Stimulated activated naive CD8-positive, alpha-beta T cell treated with anti-CD3 and anti-CD28 coated beads, Interleukin-15, amount 100 ng/mL, for 72 hours (primary cell): ENCODE measurements at regions not wholly inside any gene's neighbourhood (a gene's known extent, or its start where the extent isn't known, plus 50 kb on each side); places are given as distances from the start of the nearest gene placed in this dataset.

Source experiments
- ATAC-seq: fragments of 150-1000 bp; cut with Tn5 transposase; 2 replicates; pipeline ENCODE4 v1.10.0; 2021; ENCODE audit warnings: mild to moderate bottlenecking, moderate library complexity
- DNase-seq, 2 donors: peaks; one replicate each; pipeline ENCODE4 v3.0.0; 2021 to 2022
- H3K27ac Mint-ChIP-seq, 2 donors: one replicate each; pipeline ENCODE4 v1.8.0; 2022; ENCODE audit warnings: mild to moderate bottlenecking in 2 of 2, mixed read lengths in 2 of 2, moderate library complexity in 2 of 2
- H3K27me3 Mint-ChIP-seq: one replicate; pipeline ENCODE4 v1.8.0; 2022; ENCODE audit warnings: mixed read lengths
- H3K4me1 Mint-ChIP-seq: one replicate; pipeline ENCODE4 v1.8.0; 2022; ENCODE audit warnings: mild to moderate bottlenecking, mixed read lengths
- H3K4me3 Mint-ChIP-seq, 2 donors: one replicate each; pipeline ENCODE4 v1.8.0; 2022; ENCODE audit warnings: mild to moderate bottlenecking in 2 of 2, mixed read lengths in 2 of 2, moderate library complexity in 1 of 2
- H3K9me3 Mint-ChIP-seq, 2 donors: one replicate each; pipeline ENCODE4 v1.8.0; 2022; ENCODE audit warnings: mixed read lengths in 2 of 2

GRCh38 chr18:8965398-8965797 lies 137.1 kb upstream of the NDUFV2 start:
- H3K9me3 Mint-ChIP-seq: no peaks in the 10 kb centered on the region

GRCh38 chr18:8966821-8967220 lies 135.7 kb upstream of the NDUFV2 start:
- H3K4me3 Mint-ChIP-seq: no peak overlapping the region
- no peaks in the 10 kb centered on the region for H3K9me3 Mint-ChIP-seq
- ATAC-seq (no peak), DNase-seq (no peak)
- peaks cover 6% of the 10 kb centered on the region for H3K27me3 Mint-ChIP-seq
- H3K27ac Mint-ChIP-seq: no peak overlapping the region
- no peaks in the 10 kb centered on the region for H3K4me1 Mint-ChIP-seq

More at GRCh38 chr18:8965398-8965797, 137.1 kb upstream of the NDUFV2 start:
- H3K4me3 Mint-ChIP-seq: no peak overlapping the region
- no peaks in the 10 kb centered on the region for H3K4me1 Mint-ChIP-seq
- H3K27ac Mint-ChIP-seq: no peak overlapping the region
- ATAC-seq: no peak
- H3K27me3 Mint-ChIP-seq: peaks cover 6% of the 10 kb centered on the region
- DNase-seq: no peak

- no peak for ATAC-seq
- no peak for DNase-seq
- Mint-ChIP-seq H3K9me3 (peaks cover 0 to under 1% of the 10 kb centered on the region in 2 donors), H3K27me3 (peaks cover 6% of the 10 kb centered on the region), H3K27ac (no peak overlapping the region), H3K4me3 (no peak overlapping the region), H3K4me1 (no peaks in the 10 kb centered on the region)
Measured at GRCh38 chr18:8967573-8967972, 134.9 kb upstream of the NDUFV2 start.

GRCh38 chr18:8969639-8970390 lies 132.7 kb upstream of the NDUFV2 start:
- H3K9me3 Mint-ChIP-seq: peaks cover 0 to 7% of the 10 kb centered on the region in 2 donors
- peaks cover 6% of the 10 kb centered on the region for H3K27me3 Mint-ChIP-seq
- no peaks in the 10 kb centered on the region for H3K4me1 Mint-ChIP-seq
- no peak for ATAC-seq
- no peak for DNase-seq
- H3K4me3 Mint-ChIP-seq: no peak overlapping the region
- no peak overlapping the region for H3K27ac Mint-ChIP-seq

- Mint-ChIP-seq H3K9me3 (peaks cover 0 to 7% of the 10 kb centered on the region in 2 donors), H3K4me1 (no peaks in the 10 kb centered on the region), H3K27me3 (peaks cover 6% of the 10 kb centered on the region), H3K27ac (no peak overlapping the region), H3K4me3 (no peak overlapping the region)
- no peak for DNase-seq
- no peak for ATAC-seq
Measured at GRCh38 chr18:8970843-8971242, 131.7 kb upstream of the NDUFV2 start.

GRCh38 chr18:8972116-8972515 lies 130.4 kb upstream of the NDUFV2 start:
- Mint-ChIP-seq H3K4me1 (no peaks in the 10 kb centered on the region), H3K9me3 (peaks cover 0 to 7% of the 10 kb centered on the region in 2 donors), H3K27me3 (peaks cover 6% of the 10 kb centered on the region), H3K27ac (no peak overlapping the region), H3K4me3 (no peak overlapping the region)
- ATAC-seq (no peak), DNase-seq (no peak)

- Mint-ChIP-seq H3K9me3 (peaks cover 0 to 7% of the 10 kb centered on the region in 2 donors), H3K27ac (no peak overlapping the region), H3K4me3 (no peak overlapping the region), H3K4me1 (no peaks in the 10 kb centered on the region), H3K27me3 (no peaks in the 10 kb centered on the region)
- ATAC-seq: no peak
- DNase-seq: no peak
Measured at GRCh38 chr18:8974279-8974678, 128.2 kb upstream of the NDUFV2 start.

- H3K4me3 Mint-ChIP-seq: no peak overlapping the region
- no peaks in the 10 kb centered on the region for H3K4me1 Mint-ChIP-seq
- H3K27me3 Mint-ChIP-seq: no peaks in the 10 kb centered on the region
- H3K9me3 Mint-ChIP-seq: peaks cover 0 to 7% of the 10 kb centered on the region in 2 donors
- no peak overlapping the region for H3K27ac Mint-ChIP-seq
- ATAC-seq: no peak
- no peak for DNase-seq
Measured at GRCh38 chr18:8974696-8975095, 127.8 kb upstream of the NDUFV2 start.

GRCh38 chr18:8975624-8976023 lies 126.9 kb upstream of the NDUFV2 start:
- no peaks in the 10 kb centered on the region for H3K4me1 Mint-ChIP-seq
- H3K4me3 Mint-ChIP-seq: no peak overlapping the region
- peaks cover 0 to 7% of the 10 kb centered on the region in 2 donors for H3K9me3 Mint-ChIP-seq

GRCh38 chr18:8976606-8977005 lies 125.9 kb upstream of the NDUFV2 start:
- H3K27ac Mint-ChIP-seq: no peak overlapping the region
- H3K4me3 Mint-ChIP-seq: no peak overlapping the region
- no peaks in the 10 kb centered on the region for H3K4me1 Mint-ChIP-seq
- H3K9me3 Mint-ChIP-seq: peaks cover 0 to 7% of the 10 kb centered on the region in 2 donors
- ATAC-seq (no peak), DNase-seq (no peak)
- H3K27me3 Mint-ChIP-seq: no peaks in the 10 kb centered on the region

More at GRCh38 chr18:8975624-8976023, 126.9 kb upstream of the NDUFV2 start:
- ATAC-seq: no peak
- Mint-ChIP-seq H3K27me3 (no peaks in the 10 kb centered on the region), H3K27ac (no peak overlapping the region)
- DNase-seq: no peak

GRCh38 chr18:8977166-8977565 lies 125.3 kb upstream of the NDUFV2 start:
- Mint-ChIP-seq H3K27ac (no peak overlapping the region), H3K27me3 (no peaks in the 10 kb centered on the region), H3K9me3 (peaks cover 0 to 7% of the 10 kb centered on the region in 2 donors), H3K4me3 (no peak overlapping the region), H3K4me1 (no peaks in the 10 kb centered on the region)
- ATAC-seq (no peak), DNase-seq (no peak)

- no peak for ATAC-seq
- DNase-seq: no peak
- H3K4me3 Mint-ChIP-seq: no peak overlapping the region
- no peak overlapping the region for H3K27ac Mint-ChIP-seq
- no peaks in the 10 kb centered on the region for H3K4me1 Mint-ChIP-seq
- no peaks in the 10 kb centered on the region for H3K27me3 Mint-ChIP-seq
- peaks cover 0 to 6% of the 10 kb centered on the region in 2 donors for H3K9me3 Mint-ChIP-seq
Measured at GRCh38 chr18:8977701-8978100, 124.8 kb upstream of the NDUFV2 start.

GRCh38 chr18:8978394-8978793 lies 124.1 kb upstream of the NDUFV2 start:
- DNase-seq (no peak), ATAC-seq (no peak)
- Mint-ChIP-seq H3K27me3 (no peaks in the 10 kb centered on the region), H3K4me3 (no peak overlapping the region), H3K9me3 (no peaks in the 10 kb centered on the region), H3K27ac (no peak overlapping the region), H3K4me1 (no peaks in the 10 kb centered on the region)

- Mint-ChIP-seq H3K27ac (no peak overlapping the region), H3K27me3 (no peaks in the 10 kb centered on the region)
- no peak for ATAC-seq
Measured at GRCh38 chr18:8979258-8979988, 123.1 kb upstream of the NDUFV2 start.

GRCh38 chr18:8980496-8980895 lies 122.0 kb upstream of the NDUFV2 start:
- no peak overlapping the region for H3K27ac Mint-ChIP-seq

More at GRCh38 chr18:8979258-8979988, 123.1 kb upstream of the NDUFV2 start:
- H3K9me3 Mint-ChIP-seq: no peaks in the 10 kb centered on the region
- no peak overlapping the region for H3K4me3 Mint-ChIP-seq
- H3K4me1 Mint-ChIP-seq: no peaks in the 10 kb centered on the region
- DNase-seq: no peak

GRCh38 chr18:8980918-8981317 lies 121.6 kb upstream of the NDUFV2 start:
- ATAC-seq (no peak), DNase-seq (no peak)
- no peaks in the 10 kb centered on the region for H3K9me3 Mint-ChIP-seq
- no peaks in the 10 kb centered on the region for H3K4me1 Mint-ChIP-seq
- no peak overlapping the region for H3K4me3 Mint-ChIP-seq
- no peaks in the 10 kb centered on the region for H3K27me3 Mint-ChIP-seq
- H3K27ac Mint-ChIP-seq: no peak overlapping the region

More at GRCh38 chr18:8980496-8980895, 122.0 kb upstream of the NDUFV2 start:
- H3K27me3 Mint-ChIP-seq: no peaks in the 10 kb centered on the region
- no peaks in the 10 kb centered on the region for H3K9me3 Mint-ChIP-seq
- ATAC-seq (no peak), DNase-seq (no peak)
- H3K4me3 Mint-ChIP-seq: no peak overlapping the region
- no peaks in the 10 kb centered on the region for H3K4me1 Mint-ChIP-seq
